ENCODE measurements at regions not wholly inside any gene's neighbourhood (a gene's known extent, or its start where the extent isn't known, plus 50 kb on each side); places are given as distances from the start of the nearest gene placed in this dataset.

- H3K9me3 ChIP-seq (ENCODE audit: control insufficient read depth, insufficient read depth, low read depth, low read length) = no peaks in the 10 kb centered on the region
- TF ChIP-seq EZH2 (IDR thresholded peaks at IDR 0.05; ENCODE audit: low read length, missing control alignments) = no peak
- TF ChIP-seq, protein P1, sequence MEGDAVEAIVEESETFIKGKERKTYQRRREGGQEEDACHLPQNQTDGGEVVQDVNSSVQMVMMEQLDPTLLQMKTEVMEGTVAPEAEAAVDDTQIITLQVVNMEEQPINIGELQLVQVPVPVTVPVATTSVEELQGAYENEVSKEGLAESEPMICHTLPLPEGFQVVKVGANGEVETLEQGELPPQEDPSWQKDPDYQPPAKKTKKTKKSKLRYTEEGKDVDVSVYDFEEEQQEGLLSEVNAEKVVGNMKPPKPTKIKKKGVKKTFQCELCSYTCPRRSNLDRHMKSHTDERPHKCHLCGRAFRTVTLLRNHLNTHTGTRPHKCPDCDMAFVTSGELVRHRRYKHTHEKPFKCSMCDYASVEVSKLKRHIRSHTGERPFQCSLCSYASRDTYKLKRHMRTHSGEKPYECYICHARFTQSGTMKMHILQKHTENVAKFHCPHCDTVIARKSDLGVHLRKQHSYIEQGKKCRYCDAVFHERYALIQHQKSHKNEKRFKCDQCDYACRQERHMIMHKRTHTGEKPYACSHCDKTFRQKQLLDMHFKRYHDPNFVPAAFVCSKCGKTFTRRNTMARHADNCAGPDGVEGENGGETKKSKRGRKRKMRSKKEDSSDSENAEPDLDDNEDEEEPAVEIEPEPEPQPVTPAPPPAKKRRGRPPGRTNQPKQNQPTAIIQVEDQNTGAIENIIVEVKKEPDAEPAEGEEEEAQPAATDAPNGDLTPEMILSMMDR (conservative IDR thresholded peaks at IDR 0.05 in 1 of 2, IDR thresholded peaks at IDR 0.05 in 1 of 2; ENCODE audit: low read depth in 1 of 2, low read length in 2 of 2) = no peak
- H3K79me2 ChIP-seq (ENCODE audit: control insufficient read depth, insufficient read depth, low read length) = no peaks in the 10 kb centered on the region
- no peaks in the 10 kb centered on the region for H3K4me1 ChIP-seq (ENCODE audit: control insufficient read depth, extremely low read depth, insufficient read depth, low read length)
- H3K27ac ChIP-seq (ENCODE audit: insufficient read depth, low read length) = no peak overlapping the region
- no peak overlapping the region for H3K4me2 ChIP-seq (ENCODE audit: extremely low read depth, insufficient read depth, low read length)
- H4K20me1 ChIP-seq (ENCODE audit: control insufficient read depth, extremely low read depth, insufficient read depth, low read length) = no peaks in the 10 kb centered on the region
- no peak overlapping the region for H2AFZ ChIP-seq (ENCODE audit: low read length)
- H3K36me3 ChIP-seq (ENCODE audit: control insufficient read depth, insufficient read depth, low read length) = no peaks in the 10 kb centered on the region
- no peak for DNase-seq (ENCODE audit: low read depth in 2 of 2)
- no peak overlapping the region for H3K9ac ChIP-seq (ENCODE audit: insufficient read depth, low read length)
- H3K4me3 ChIP-seq (replicated peaks in 1 of 4; ENCODE audit: control extremely low read depth in 1 of 4, insufficient read depth in 1 of 4, low read depth in 3 of 4, low read length in 4 of 4) = no peak overlapping the region
- H3K27me3 ChIP-seq (ENCODE audit: control insufficient read depth, insufficient read depth, low read length) = no peaks in the 10 kb centered on the region
These were observed 460.6 kb downstream of the DMRT2 start for GRCh38 chr9:1510712-1511111.

DNA sequence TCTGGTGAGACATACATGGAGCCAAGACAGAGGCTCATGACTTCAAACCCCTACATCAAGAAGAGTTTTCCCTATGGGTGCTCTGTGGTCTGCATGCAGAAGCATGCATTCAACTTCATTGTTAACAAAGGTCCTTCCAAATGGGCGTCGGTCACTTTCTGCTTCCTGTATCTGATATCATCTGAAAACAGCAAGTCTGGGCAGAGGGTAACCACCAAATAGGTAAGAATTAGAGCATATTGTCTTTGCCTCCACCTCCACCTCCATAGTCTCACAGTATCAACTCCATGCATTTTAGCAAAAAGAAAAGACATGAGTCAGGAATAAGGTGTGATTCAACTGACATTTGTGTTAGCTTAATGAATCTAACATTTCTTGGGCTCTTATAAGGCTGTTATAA, 462.9 kb downstream of the DMRT2 start:
- Histone ChIP-seq H3K4me2 (ENCODE audit: extremely low read depth, insufficient read depth, low read length) (no peak overlapping the region), H3K9ac (ENCODE audit: insufficient read depth, low read length) (no peak overlapping the region), H3K9me3 (ENCODE audit: control insufficient read depth, insufficient read depth, low read depth, low read length) (no peaks in the 10 kb centered on the region), H3K79me2 (ENCODE audit: control insufficient read depth, insufficient read depth, low read length) (no peaks in the 10 kb centered on the region), H3K27ac (ENCODE audit: insufficient read depth, low read length) (no peak overlapping the region), H4K20me1 (ENCODE audit: control insufficient read depth, extremely low read depth, insufficient read depth, low read length) (no peaks in the 10 kb centered on the region), H3K4me1 (ENCODE audit: control insufficient read depth, extremely low read depth, insufficient read depth, low read length) (no peaks in the 10 kb centered on the region), H3K27me3 (ENCODE audit: control insufficient read depth, insufficient read depth, low read length) (no peaks in the 10 kb centered on the region), H3K4me3 (replicated peaks in 1 of 4; ENCODE audit: control extremely low read depth in 1 of 4, insufficient read depth in 1 of 4, low read depth in 3 of 4, low read length in 4 of 4) (no peak overlapping the region), H3K36me3 (ENCODE audit: control insufficient read depth, insufficient read depth, low read length) (no peaks in the 10 kb centered on the region), H2AFZ (ENCODE audit: low read length) (no peak overlapping the region)
- DNase-seq (ENCODE audit: low read depth in 2 of 2) = no peak
- TF ChIP-seq, protein P1 (conservative IDR thresholded peaks at IDR 0.05 in 1 of 2, IDR thresholded peaks at IDR 0.05 in 1 of 2; ENCODE audit: low read depth in 1 of 2, low read length in 2 of 2) = no peak
- TF ChIP-seq EZH2 (IDR thresholded peaks at IDR 0.05; ENCODE audit: low read length, missing control alignments) = no peak

- H3K4me2 ChIP-seq (ENCODE audit: extremely low read depth, insufficient read depth, low read length) = no peak overlapping the region
- H3K4me1 ChIP-seq (ENCODE audit: control insufficient read depth, extremely low read depth, insufficient read depth, low read length) = no peaks in the 10 kb centered on the region
- no peaks in the 10 kb centered on the region for H4K20me1 ChIP-seq (ENCODE audit: control insufficient read depth, extremely low read depth, insufficient read depth, low read length)
- H3K4me3 ChIP-seq (replicated peaks in 1 of 4; ENCODE audit: control extremely low read depth in 1 of 4, insufficient read depth in 1 of 4, low read depth in 3 of 4, low read length in 4 of 4) = no peak overlapping the region
- no peaks in the 10 kb centered on the region for H3K9me3 ChIP-seq (ENCODE audit: control insufficient read depth, insufficient read depth, low read depth, low read length)
- no peaks in the 10 kb centered on the region for H3K36me3 ChIP-seq (ENCODE audit: control insufficient read depth, insufficient read depth, low read length)
- H3K27me3 ChIP-seq (ENCODE audit: control insufficient read depth, insufficient read depth, low read length) = no peaks in the 10 kb centered on the region
- H3K27ac ChIP-seq (ENCODE audit: insufficient read depth, low read length) = no peak overlapping the region
- TF ChIP-seq, protein P1 (conservative IDR thresholded peaks at IDR 0.05 in 1 of 2, IDR thresholded peaks at IDR 0.05 in 1 of 2; ENCODE audit: low read depth in 1 of 2, low read length in 2 of 2) = no peak
- no peak for TF ChIP-seq EZH2 (IDR thresholded peaks at IDR 0.05; ENCODE audit: low read length, missing control alignments)
- no peaks in the 10 kb centered on the region for H3K79me2 ChIP-seq (ENCODE audit: control insufficient read depth, insufficient read depth, low read length)
- no peak overlapping the region for H3K9ac ChIP-seq (ENCODE audit: insufficient read depth, low read length)
- DNase-seq (ENCODE audit: low read depth in 2 of 2) = no peak
- no peak overlapping the region for H2AFZ ChIP-seq (ENCODE audit: low read length)
These were observed 464.1 kb downstream of the DMRT2 start for GRCh38 chr9:1514250-1514649.

Measured in fibroblast of lung (primary cell).